ENCODE measurements at regions not wholly inside any gene's neighbourhood (a gene's known extent, or its start where the extent isn't known, plus 50 kb on each side); places are given as distances from the start of the nearest gene placed in this dataset.

DNA sequence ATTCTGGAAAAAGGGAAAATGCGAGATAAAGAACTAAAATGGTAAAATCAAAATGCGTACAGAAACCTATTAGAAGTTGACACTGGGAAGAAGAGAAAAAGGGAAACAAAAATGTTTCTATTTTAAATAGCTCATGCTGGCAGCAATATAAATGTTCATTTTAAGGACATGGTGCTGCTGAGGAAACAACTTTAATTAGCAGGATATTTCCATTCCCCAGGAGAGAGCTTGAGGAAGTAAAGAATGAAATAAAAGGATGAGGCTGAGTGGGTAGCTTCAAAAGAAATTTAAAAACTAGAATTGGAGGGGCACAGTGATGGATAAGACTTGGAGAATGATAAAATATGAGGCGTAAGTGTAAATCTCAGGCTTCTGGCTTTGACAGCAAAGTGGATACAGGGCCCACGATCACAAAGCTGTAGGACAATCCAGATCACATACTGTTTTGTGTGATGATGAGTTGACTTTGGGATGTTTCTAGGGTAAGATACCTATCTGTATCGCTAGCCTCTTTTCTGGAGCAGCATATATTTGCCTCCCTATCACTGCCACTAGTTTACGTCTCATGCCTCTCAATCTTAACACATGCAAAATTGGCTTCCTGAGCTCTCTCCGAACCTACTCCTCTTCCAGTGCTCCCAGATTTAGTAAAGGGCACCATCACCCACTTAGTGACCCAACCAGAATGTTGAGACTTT, 571.3 kb upstream of the MIR17HG start:
- TF ChIP-seq, protein P1, sequence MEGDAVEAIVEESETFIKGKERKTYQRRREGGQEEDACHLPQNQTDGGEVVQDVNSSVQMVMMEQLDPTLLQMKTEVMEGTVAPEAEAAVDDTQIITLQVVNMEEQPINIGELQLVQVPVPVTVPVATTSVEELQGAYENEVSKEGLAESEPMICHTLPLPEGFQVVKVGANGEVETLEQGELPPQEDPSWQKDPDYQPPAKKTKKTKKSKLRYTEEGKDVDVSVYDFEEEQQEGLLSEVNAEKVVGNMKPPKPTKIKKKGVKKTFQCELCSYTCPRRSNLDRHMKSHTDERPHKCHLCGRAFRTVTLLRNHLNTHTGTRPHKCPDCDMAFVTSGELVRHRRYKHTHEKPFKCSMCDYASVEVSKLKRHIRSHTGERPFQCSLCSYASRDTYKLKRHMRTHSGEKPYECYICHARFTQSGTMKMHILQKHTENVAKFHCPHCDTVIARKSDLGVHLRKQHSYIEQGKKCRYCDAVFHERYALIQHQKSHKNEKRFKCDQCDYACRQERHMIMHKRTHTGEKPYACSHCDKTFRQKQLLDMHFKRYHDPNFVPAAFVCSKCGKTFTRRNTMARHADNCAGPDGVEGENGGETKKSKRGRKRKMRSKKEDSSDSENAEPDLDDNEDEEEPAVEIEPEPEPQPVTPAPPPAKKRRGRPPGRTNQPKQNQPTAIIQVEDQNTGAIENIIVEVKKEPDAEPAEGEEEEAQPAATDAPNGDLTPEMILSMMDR (IDR thresholded peaks at IDR 0.05) = no peak
- TF ChIP-seq POLR2AphosphoS5 (IDR thresholded peaks at IDR 0.05) = no peak

All from prostate gland (tissue), 2 donors.